Tibial artery (tissue), 4 donors: ENCODE measurements at regions not wholly inside any gene's neighbourhood (a gene's known extent, or its start where the extent isn't known, plus 50 kb on each side); places are given as distances from the start of the nearest gene placed in this dataset.

Experiments used
- DNase-seq, 2 donors: peaks; one replicate each; pipeline ENCODE4 v3.0.0-alpha.2; 2019
- H3K27ac ChIP-seq, 2 donors: fragments of 200-600 bp; sonication (generic) in 1 of 2; 1 replicate in 1 of 2; 2 replicates in 1 of 2; pipeline ENCODE4 v1.5.1; 2018 to 2019; ENCODE audit warnings: mild to moderate bottlenecking in 1 of 2
- H3K27me3 ChIP-seq, 2 donors: fragments of 200-600 bp; sonication (generic) in 1 of 2; one replicate each; pipeline versions ENCODE4 v1.5.1 to v1.6.0; 2016 to 2019
- H3K36me3 ChIP-seq, 3 donors: fragments of 200-600 bp; sonication (generic) in 2 of 3; one replicate each; pipeline ENCODE4 v1.5.1; 2016 to 2019; ENCODE audit warnings: mild to moderate bottlenecking in 2 of 3
- H3K4me1 ChIP-seq, 4 donors: fragments of 200-600 bp; sonication (generic) in 2 of 4; 1 replicate in 3 of 4; 2 replicates in 1 of 4; pipeline ENCODE4 v1.5.1; 2016 to 2019
- H3K4me3 ChIP-seq, 2 donors: fragments of 200-600 bp; sonication (generic) in 1 of 2; 1 replicate in 1 of 2; 2 replicates in 1 of 2; pipeline ENCODE4 v1.5.1; 2018 to 2019; ENCODE audit warnings: mild to moderate bottlenecking in 2 of 2
- H3K9me3 ChIP-seq, 3 donors: fragments of 200-600 bp; sonication (generic) in 1 of 3; one replicate each; pipeline ENCODE4 v1.5.1; 2016 to 2019
- CTCF ChIP-seq, 2 experiments: fragments of 200-600 bp in 1 of 2; fragments of 450-650 bp in 1 of 2; IDR thresholded peaks; one replicate each; pipeline ENCODE4 v1.5.1; 2017 to 2019; ENCODE audit warnings: antibody characterized with exemption in 2 of 2, mild to moderate bottlenecking in 1 of 2, moderate library complexity in 1 of 2
- intact Hi-C: fragments of 100-400 bp; cut with DNase I; formaldehyde crosslinking; loops from one replicate; pipeline ENCODE4 v1.15.0; 2023; ENCODE audit warnings: low total_unique reads

- no peak for DNase-seq
- Histone ChIP-seq H3K27me3 (no peaks in the 10 kb centered on the region), H3K4me1 (no peaks in the 10 kb centered on the region), H3K9me3 (peaks cover 0 to 7% (median 0%) of the 10 kb centered on the region in 3 donors), H3K4me3 (no peak overlapping the region), H3K36me3 (no peaks in the 10 kb centered on the region), H3K27ac (no peak overlapping the region)
- TF ChIP-seq CTCF (IDR thresholded peaks at IDR 0.05): no peak
- intact Hi-C loops: no loop called here
Measured at GRCh38 chrX:8278557-8278956, 107.5 kb upstream of the VCX2 start.

DNA sequence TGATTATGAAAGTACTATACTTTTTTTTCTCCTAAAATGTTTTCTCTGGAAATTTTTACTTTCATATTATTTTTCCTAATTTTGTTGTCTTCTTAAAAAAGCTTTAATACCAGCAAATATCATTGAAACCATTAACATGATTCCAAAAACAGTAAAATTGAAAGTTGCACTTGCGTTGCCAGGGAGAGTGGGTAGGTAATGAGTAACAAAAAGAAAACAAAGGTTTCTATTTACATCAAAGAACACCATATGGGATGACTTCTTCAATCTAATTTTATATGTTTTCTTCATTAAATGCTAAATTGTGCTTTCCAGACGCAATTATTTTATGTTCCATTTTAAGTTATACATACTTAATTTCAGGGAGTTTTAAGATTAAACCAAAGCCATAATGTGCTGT lies 108.3 kb upstream of the VCX2 start:
- H3K9me3 ChIP-seq: peaks cover 0 to 7% (median 0%) of the 10 kb centered on the region in 3 donors
- no peak overlapping the region for H3K27ac ChIP-seq
- intact Hi-C loops: no loop called here
- no peak for TF ChIP-seq CTCF (IDR thresholded peaks at IDR 0.05)
- no peaks in the 10 kb centered on the region for H3K27me3 ChIP-seq
- H3K36me3 ChIP-seq: no peaks in the 10 kb centered on the region
- no peak for DNase-seq
- H3K4me1 ChIP-seq: no peaks in the 10 kb centered on the region
- no peak overlapping the region for H3K4me3 ChIP-seq

GRCh38 chrX:8284131-8284530 lies 113.1 kb upstream of the VCX2 start:
- intact Hi-C loops: no loop called here
- no peak for TF ChIP-seq CTCF (IDR thresholded peaks at IDR 0.05)

GRCh38 chrX:8288590-8288989 lies 117.5 kb upstream of the VCX2 start:
- Histone ChIP-seq H3K27me3 (no peaks in the 10 kb centered on the region), H3K36me3 (no peaks in the 10 kb centered on the region), H3K9me3 (no peaks in the 10 kb centered on the region), H3K27ac (no peak overlapping the region), H3K4me3 (no peak overlapping the region), H3K4me1 (no peaks in the 10 kb centered on the region)
- intact Hi-C loops: no loop called here
- no peak for TF ChIP-seq CTCF (IDR thresholded peaks at IDR 0.05)
- DNase-seq: no peak

More at GRCh38 chrX:8284131-8284530, 113.1 kb upstream of the VCX2 start:
- Histone ChIP-seq H3K36me3 (no peaks in the 10 kb centered on the region), H3K9me3 (no peaks in the 10 kb centered on the region), H3K4me1 (no peaks in the 10 kb centered on the region), H3K27me3 (no peaks in the 10 kb centered on the region), H3K4me3 (no peak overlapping the region), H3K27ac (no peak overlapping the region)
- DNase-seq: no peak

- no peak overlapping the region for H3K4me3 ChIP-seq
- no peaks in the 10 kb centered on the region for H3K36me3 ChIP-seq
- no peaks in the 10 kb centered on the region for H3K4me1 ChIP-seq
- H3K27ac ChIP-seq: no peak overlapping the region
- no peaks in the 10 kb centered on the region for H3K9me3 ChIP-seq
- intact Hi-C loops: no loop called here
- H3K27me3 ChIP-seq: no peaks in the 10 kb centered on the region
- no peak for DNase-seq
- no peak for TF ChIP-seq CTCF (IDR thresholded peaks at IDR 0.05)
Measured at GRCh38 chrX:8289523-8289922, 118.5 kb upstream of the VCX2 start.

- H3K27ac ChIP-seq: no peak overlapping the region
Measured at GRCh38 chrX:8297766-8298165, 126.7 kb upstream of the VCX2 start.

More at GRCh38 chrX:8297766-8298165, 126.7 kb upstream of the VCX2 start:
- TF ChIP-seq CTCF (IDR thresholded peaks at IDR 0.05): no peak
- Histone ChIP-seq H3K9me3 (no peaks in the 10 kb centered on the region), H3K27me3 (no peaks in the 10 kb centered on the region), H3K4me3 (no peak overlapping the region), H3K36me3 (no peaks in the 10 kb centered on the region), H3K4me1 (no peaks in the 10 kb centered on the region)
- intact Hi-C loops: no loop called here
- DNase-seq: no peak
